Adrenal gland (tissue), 5 donors: ENCODE measurements at regions not wholly inside any gene's neighbourhood (a gene's known extent, or its start where the extent isn't known, plus 50 kb on each side); places are given as distances from the start of the nearest gene placed in this dataset.

Experiments used
- POLR2A ChIP-seq, 2 donors: fragments of 450-650 bp; IDR thresholded peaks; one replicate each; pipeline ENCODE4 v1.6.1; 2017; ENCODE audit warnings: antibody characterized with exemption in 2 of 2, mild to moderate bottlenecking in 2 of 2, moderate library complexity in 1 of 2
- TF ChIP-seq, protein P1 (sequence below), 6 experiments: fragments of 450-650 bp in 4 of 6; fragments of 200-600 bp in 2 of 6; sonication (generic) in 1 of 6; IDR thresholded peaks; 1 replicate in 5 of 6; 2 replicates in 1 of 6; pipeline versions ENCODE4 v1.5.1 to v1.8.0; 2016 to 2021; ENCODE audit warnings: antibody characterized with exemption in 6 of 6, mild to moderate bottlenecking in 2 of 6, moderate library complexity in 1 of 6
- donor health status: DM: no; HTN: no; CAD: no.

GRCh38 chr16:86383488-86384262, 126.7 kb upstream of the FOXF1 start:
- TF ChIP-seq, protein P1, sequence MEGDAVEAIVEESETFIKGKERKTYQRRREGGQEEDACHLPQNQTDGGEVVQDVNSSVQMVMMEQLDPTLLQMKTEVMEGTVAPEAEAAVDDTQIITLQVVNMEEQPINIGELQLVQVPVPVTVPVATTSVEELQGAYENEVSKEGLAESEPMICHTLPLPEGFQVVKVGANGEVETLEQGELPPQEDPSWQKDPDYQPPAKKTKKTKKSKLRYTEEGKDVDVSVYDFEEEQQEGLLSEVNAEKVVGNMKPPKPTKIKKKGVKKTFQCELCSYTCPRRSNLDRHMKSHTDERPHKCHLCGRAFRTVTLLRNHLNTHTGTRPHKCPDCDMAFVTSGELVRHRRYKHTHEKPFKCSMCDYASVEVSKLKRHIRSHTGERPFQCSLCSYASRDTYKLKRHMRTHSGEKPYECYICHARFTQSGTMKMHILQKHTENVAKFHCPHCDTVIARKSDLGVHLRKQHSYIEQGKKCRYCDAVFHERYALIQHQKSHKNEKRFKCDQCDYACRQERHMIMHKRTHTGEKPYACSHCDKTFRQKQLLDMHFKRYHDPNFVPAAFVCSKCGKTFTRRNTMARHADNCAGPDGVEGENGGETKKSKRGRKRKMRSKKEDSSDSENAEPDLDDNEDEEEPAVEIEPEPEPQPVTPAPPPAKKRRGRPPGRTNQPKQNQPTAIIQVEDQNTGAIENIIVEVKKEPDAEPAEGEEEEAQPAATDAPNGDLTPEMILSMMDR (IDR thresholded peaks at IDR 0.05): no peak
- TF ChIP-seq POLR2A (IDR thresholded peaks at IDR 0.05): no peak
